Stimulated activated CD4-positive, alpha-beta T cell treated with anti-CD3 and anti-CD28 coated beads, Interleukin-2, amount 100 ng/mL, for 48 hours (primary cell): ENCODE measurements at regions not wholly inside any gene's neighbourhood (a gene's known extent, or its start where the extent isn't known, plus 50 kb on each side); places are given as distances from the start of the nearest gene placed in this dataset.

ENCODE experiments used
- DNase-seq, 2 donors: peaks; one replicate each; pipeline ENCODE4 v3.0.0-alpha.2; 2020

DNA sequence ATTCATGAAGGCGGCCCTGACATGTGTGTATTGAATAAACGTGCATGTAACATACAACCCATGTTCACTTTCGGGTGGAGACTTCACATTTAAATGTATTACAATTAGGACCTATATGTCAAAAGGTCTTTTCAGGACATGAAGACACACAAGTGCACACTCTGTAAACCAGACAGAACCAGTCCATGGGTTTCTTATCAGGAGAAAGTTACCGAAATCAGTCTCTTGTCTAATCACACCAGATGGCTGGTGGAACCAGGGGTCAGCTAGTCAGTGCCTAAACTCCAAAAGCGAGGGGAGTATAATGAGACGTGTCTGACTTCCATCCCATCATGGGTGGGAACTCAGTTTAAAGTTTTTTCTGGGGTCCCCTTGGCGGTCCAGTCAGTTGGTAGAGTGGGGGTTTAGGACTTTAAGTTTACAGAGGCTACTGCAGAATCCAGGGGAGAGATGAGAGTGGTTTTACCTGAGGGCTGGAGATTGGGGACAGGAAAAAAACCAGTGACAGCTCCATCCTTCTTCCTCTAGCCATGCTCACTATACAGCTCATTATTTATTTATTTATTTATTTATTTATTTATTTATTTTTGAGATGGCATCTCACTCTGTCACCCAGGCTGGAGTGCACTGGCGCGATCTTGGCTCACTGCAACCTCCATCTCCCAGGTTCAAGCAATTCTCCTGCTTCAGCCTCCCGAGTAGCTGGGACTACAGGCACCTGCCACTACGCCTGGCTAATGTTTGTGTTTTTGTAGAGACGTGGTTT lies 251.3 kb upstream of the LYZL1 start:
- no peak for DNase-seq

- no peak for DNase-seq
These were observed 249.8 kb upstream of the LYZL1 start for GRCh38 chr10:29039091-29039490.

GRCh38 chr10:29039677-29040189 lies 249.1 kb upstream of the LYZL1 start:
- DNase-seq: no peak

- no peak for DNase-seq
These were observed 247.3 kb upstream of the LYZL1 start for GRCh38 chr10:29041616-29042015.

DNA sequence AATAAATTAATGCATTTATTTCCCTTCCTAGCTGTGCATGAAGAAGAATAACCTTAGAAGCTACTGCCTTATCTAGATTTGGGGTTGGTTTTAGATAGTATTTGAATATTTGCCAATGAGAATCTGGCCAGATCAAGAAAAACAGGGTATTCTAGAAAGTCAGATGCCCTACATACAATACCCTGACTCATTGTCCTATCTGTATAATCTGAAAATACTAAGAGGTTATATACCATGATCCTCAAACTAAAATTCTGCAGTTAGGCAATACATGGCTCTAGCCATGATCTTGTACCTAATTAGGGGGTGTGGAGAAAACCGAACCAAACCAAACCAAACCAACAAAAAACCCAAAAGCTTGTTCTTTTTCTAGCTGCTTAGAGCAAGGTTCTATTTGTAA lies 240.4 kb upstream of the LYZL1 start:
- DNase-seq: no peak

- DNase-seq: no peak
These were observed 238.8 kb upstream of the LYZL1 start for GRCh38 chr10:29050081-29050480.

DNA sequence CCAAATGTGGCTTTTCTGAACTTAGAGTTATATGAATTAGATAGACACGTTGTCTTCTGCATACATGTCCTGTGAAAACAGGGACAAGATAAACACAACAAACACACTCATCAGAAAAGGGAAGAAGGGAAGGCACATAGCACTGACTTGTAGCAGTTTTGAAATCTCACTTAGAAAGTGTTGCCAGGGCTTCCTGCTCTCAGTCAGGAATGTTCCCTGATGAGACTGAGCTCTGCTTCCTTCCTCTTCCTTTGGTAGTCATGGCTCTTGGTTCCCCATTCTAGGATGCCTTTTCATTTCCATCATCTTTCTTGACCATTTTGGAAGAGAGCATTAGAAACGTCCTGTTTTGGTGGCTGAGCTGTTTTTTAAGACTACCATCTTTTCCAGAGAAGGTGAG lies 233.8 kb upstream of the LYZL1 start:
- no peak for DNase-seq

- DNase-seq: no peak
These were observed 232.1 kb upstream of the LYZL1 start for GRCh38 chr10:29056729-29057128.

- no peak for DNase-seq
These were observed 231.0 kb upstream of the LYZL1 start for GRCh38 chr10:29057822-29058331.

- no peak for DNase-seq
These were observed 224.8 kb upstream of the LYZL1 start for GRCh38 chr10:29063806-29064644.

- DNase-seq: no peak
These were observed 224.2 kb upstream of the LYZL1 start for GRCh38 chr10:29064680-29065079.

GRCh38 chr10:29067161-29067560 lies 221.7 kb upstream of the LYZL1 start:
- DNase-seq: no peak

- DNase-seq: no peak
These were observed 221.2 kb upstream of the LYZL1 start for GRCh38 chr10:29067628-29068027.

GRCh38 chr10:29068302-29068701 lies 220.6 kb upstream of the LYZL1 start:
- DNase-seq: no peak

DNA sequence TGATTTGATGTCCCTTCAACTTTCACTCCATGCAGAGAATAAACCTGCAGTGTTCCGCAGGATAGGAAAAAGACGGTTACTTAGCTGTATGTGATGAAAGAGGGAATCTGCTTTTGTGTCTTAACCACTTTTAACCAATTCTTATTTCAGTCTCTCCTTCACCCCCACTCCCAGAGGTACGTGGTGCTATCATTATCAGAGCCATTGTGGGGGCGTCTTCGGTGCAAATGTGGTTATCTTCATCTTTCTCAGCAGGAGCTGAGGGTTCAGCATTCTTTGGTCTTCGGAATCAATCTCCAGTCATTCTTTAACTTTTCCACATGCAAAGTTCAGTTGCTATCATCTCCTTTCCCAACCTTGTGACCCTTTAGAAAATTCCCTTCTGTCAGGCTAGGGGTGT lies 219.9 kb upstream of the LYZL1 start:
- no peak for DNase-seq

GRCh38 chr10:29069941-29070340 lies 218.9 kb upstream of the LYZL1 start:
- DNase-seq: no peak

DNA sequence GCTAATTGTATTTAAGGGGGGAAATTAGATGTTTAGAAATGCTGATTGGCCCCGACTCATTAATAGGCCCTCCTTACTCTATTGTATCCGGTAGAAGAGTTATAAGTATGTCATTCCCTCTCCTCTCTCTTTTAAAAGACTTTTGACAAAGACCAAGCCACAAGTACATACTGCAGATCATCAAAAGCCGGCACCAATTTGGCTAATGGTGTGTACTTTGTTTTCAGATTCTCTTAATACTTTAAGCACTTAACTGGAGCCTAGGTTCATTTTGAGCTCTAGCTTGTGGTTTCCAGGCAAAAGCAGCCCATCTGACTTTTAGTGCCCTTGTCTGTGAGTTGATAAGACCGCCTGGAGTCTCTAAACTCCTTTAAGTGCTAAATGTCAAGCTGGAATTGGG lies 210.0 kb upstream of the LYZL1 start:
- no peak for DNase-seq

DNA sequence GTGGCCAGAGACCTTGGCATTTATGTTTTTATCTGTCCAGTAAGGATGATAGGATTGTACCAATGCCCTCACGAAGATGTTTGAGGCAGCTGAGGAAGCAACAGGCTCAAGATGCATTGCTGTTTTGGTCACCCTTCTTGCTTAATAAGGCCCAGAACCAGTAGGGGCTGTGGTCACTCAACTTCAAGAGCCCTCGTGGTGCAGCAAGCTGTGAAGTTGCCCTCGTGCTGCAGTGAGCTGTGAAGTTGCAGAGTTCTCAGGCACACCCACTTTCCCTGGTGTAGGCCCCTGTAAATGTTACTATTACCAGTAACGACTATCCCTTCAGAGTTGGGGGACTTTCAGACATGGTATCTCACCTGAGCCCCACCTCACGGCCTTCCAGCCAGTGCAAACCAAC lies 207.6 kb upstream of the LYZL1 start:
- DNase-seq: no peak

DNA sequence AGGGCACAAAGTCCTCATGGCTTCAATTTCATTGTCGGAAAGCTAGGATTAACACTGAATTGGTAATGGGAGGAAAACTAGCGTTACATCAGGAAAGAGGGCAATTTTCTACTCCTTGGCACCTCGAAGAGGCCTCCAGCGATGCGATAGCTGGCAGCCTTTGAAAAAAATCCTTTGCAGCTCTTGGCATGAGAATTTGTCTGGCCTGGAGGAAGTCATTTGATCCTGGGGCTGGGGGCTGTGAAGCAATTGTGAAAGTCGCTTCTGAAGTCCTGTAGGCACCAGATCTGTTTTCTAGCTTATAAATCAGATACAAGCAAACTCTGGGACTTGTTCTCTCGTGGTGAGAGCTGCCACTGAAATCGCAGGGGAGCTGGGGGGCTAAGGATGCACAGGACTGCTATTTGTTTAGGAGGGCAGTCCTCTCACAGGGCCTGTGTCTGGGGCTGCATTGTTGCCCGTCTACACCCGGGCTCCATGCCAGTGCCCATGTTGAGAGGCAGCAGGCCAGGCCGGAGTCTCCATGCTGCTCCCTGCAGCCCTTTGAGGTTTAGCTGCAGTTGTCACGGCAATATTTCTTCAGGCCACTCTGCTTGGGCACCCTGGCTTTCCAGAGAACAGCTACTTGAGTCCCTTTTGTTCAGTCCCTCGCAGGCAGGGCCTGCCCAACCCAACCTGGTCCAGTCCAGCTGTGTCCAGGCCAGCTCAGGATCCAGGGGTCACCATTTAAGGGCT lies 206.8 kb upstream of the LYZL1 start:
- DNase-seq: no peak

DNA sequence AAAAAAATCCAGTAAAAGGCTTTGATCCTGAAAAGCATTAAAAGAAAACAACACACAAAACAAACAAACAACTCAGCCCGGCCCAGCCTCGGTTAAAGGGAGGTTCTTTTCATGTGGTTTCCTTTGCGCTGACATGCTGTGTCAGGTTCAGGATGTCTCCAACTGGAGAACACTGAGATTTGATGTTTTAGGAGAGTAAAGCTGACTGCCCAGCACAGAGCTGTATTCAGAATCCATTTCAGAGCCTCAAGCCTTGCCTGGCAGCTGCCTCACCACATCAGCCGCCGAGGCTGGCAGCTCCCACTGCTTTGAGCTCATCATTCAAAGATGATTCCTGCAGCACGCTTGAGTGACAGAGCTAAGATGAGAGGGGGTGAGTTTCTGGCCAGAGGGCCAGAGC lies 205.8 kb upstream of the LYZL1 start:
- no peak for DNase-seq

DNA sequence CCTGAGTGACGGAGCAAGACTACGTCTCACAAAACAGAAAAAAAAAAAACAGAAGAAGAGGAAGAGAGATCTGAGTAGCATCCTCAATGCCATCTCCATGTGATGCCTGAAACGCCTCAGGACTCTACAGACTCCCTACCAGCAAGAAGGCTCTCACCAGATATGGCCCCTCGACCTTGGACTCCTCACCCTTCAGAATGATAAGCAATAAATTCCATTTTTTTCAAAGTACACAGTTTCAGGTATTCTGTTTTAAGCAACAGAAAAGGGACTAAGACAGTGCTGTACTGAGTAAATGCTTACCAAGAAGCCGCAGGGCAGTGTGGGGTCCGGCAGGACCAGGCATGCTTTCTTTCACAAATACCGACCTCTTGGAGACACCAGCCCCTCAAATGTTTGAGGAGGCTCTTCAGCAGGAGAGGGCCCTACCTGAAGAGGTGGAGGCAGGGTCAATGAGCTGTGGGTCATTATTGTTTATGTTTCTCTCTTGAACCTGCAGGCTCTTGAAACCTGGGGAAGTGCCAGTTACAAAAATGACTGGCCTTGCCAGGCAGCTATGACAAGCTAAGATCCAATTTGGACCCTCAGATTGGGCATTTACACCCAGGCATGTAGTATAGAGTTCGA lies 204.1 kb upstream of the LYZL1 start:
- DNase-seq: no peak

- no peak for DNase-seq
These were observed 199.8 kb upstream of the LYZL1 start for GRCh38 chr10:29089091-29089490.
